ENCODE measurements at regions not wholly inside any gene's neighbourhood (a gene's known extent, or its start where the extent isn't known, plus 50 kb on each side); places are given as distances from the start of the nearest gene placed in this dataset.
"Not testable (repeated sequence)": the region's sequence is repeated elsewhere in the genome, so short reads cannot be mapped to it uniquely, and the experiment has no call there.

DNA sequence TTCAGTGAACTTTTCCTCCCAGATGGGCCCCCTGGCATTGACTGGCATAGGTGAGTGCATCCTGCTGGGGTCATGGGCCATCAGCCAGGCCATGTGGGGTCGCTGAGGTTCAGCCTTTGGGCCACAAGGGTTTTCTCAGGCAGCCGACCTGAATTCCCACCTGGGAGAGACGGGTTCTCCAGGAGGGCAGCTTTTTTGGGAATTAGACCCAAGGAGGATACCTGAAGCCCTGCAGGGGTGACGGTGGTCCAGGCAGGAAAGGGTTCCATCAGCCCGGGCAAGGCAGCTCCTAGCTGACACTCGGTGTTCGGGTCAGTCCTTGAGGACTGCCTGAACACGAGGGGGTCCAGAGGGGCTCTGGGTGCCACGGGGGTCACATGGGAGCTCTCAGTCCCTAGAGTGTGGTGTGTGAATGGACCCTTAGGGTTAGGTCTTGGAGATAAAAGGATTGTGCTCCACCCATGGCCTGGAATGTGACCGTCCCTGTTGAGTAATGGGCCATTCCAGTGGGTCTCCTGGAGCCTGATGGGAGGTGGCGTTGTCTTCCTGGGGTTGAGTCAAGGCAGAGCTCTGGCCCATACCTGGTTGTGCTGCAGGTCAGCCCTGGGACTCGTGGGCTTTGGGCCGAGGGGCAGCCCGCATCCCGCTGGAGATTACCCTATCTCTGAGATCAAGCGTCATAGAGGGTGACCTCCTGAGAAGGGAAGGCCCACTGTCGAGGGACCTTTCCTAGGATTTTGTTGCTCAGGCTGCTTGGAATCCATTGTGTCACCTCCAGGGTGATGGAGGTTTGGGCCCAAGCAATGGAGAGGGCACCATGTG lies 192.8 kb downstream of the UBE3A start:
- no peaks in the 10 kb centered on the region for H3K4me1 Mint-ChIP-seq (ENCODE audit: low read depth)
- H3K9me3 Mint-ChIP-seq (ENCODE audit: low read depth), result peaks cover 10% of the 10 kb centered on the region
- peaks cover 2% of the 10 kb centered on the region for H3K36me3 Mint-ChIP-seq (ENCODE audit: insufficient read depth)
- H3K4me3 Mint-ChIP-seq (ENCODE audit: low read depth), result no peak overlapping the region
- H3K27me3 Mint-ChIP-seq, result no peaks in the 10 kb centered on the region
- no peak for DNase-seq (ENCODE audit: low spot score, unreplicated experiment)
- no peak overlapping the region for H3K27ac Mint-ChIP-seq
- no peak for TF ChIP-seq CTCF (IDR thresholded peaks at IDR 0.05; ENCODE audit: unreplicated experiment)

GRCh38 chr15:25246641-25247406 lies 192.0 kb downstream of the UBE3A start:
- Mint-ChIP-seq H3K27ac (no peak overlapping the region), H3K4me3 (ENCODE audit: low read depth) (no peak overlapping the region), H3K4me1 (ENCODE audit: low read depth) (no peaks in the 10 kb centered on the region), H3K9me3 (ENCODE audit: low read depth) (peaks cover 10% of the 10 kb centered on the region), H3K27me3 (no peaks in the 10 kb centered on the region), H3K36me3 (ENCODE audit: insufficient read depth) (peaks cover 2% of the 10 kb centered on the region)
- DNase-seq (ENCODE audit: low spot score, unreplicated experiment), result peak; percentile 8
- TF ChIP-seq CTCF (IDR thresholded peaks at IDR 0.05; ENCODE audit: unreplicated experiment), result no peak

DNA sequence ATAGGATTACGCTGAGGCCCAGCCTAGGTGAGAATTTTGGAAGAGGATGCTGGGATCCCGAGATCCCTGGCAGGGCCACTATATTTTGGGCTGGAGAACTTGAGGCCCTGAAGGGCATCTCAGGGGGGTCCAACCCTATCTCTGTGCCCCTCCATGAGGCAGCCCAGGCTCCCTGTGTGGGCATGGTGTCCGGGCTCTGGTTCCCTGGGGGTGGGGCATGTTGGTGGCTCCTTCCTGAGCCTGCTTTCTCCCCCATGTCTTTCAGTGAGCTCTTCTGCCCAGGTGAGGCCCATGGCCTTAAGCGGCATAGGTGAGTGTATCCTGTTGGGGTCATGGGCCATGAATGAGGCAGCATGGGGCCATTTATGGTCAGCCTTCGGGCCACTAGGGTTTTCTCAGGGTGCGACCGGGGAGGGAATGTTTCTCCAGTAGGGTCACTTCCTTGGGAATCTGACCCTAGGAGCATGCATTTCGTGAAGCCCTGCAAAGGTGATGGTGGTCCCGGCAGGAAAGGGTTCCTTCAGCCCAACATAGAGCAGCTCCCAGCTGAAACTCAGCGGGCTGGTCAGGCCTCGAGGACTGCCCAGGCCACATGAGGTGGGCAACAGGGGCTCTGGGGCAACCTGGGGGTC lies 191.3 kb downstream of the UBE3A start:
- Mint-ChIP-seq H3K9me3 (ENCODE audit: low read depth) (peaks cover 15% of the 10 kb centered on the region), H3K4me1 (ENCODE audit: low read depth) (no peaks in the 10 kb centered on the region)
- no peak for TF ChIP-seq CTCF (IDR thresholded peaks at IDR 0.05; ENCODE audit: unreplicated experiment)

GRCh38 chr15:25248087-25248486 lies 190.7 kb downstream of the UBE3A start:
- not testable (repeated sequence) for H3K27ac Mint-ChIP-seq; DNase-seq (ENCODE audit: low spot score, unreplicated experiment); H3K4me3 Mint-ChIP-seq (ENCODE audit: low read depth); H3K4me1 Mint-ChIP-seq (ENCODE audit: low read depth); H3K36me3 Mint-ChIP-seq (ENCODE audit: insufficient read depth); H3K27me3 Mint-ChIP-seq
- peaks cover 18% of the 10 kb centered on the region for H3K9me3 Mint-ChIP-seq (ENCODE audit: low read depth)

More for the DNA sequence above, 191.3 kb downstream of the UBE3A start:
- peaks cover 2% of the 10 kb centered on the region for H3K36me3 Mint-ChIP-seq (ENCODE audit: insufficient read depth)
- no peak overlapping the region for H3K4me3 Mint-ChIP-seq (ENCODE audit: low read depth)
- no peak for DNase-seq (ENCODE audit: low spot score, unreplicated experiment)
- H3K27ac Mint-ChIP-seq, result no peak overlapping the region
- no peaks in the 10 kb centered on the region for H3K27me3 Mint-ChIP-seq

GRCh38 chr15:25248583-25249235 lies 190.1 kb downstream of the UBE3A start:
- H3K27ac Mint-ChIP-seq, result no peak overlapping the region
- H3K4me3 Mint-ChIP-seq (ENCODE audit: low read depth), result no peak overlapping the region
- H3K9me3 Mint-ChIP-seq (ENCODE audit: low read depth), result peaks cover 19% of the 10 kb centered on the region
- DNase-seq (ENCODE audit: low spot score, unreplicated experiment), result peak; percentile 4
- H3K4me1 Mint-ChIP-seq (ENCODE audit: low read depth), result no peaks in the 10 kb centered on the region
- peaks cover 2% of the 10 kb centered on the region for H3K36me3 Mint-ChIP-seq (ENCODE audit: insufficient read depth)
- TF ChIP-seq CTCF (IDR thresholded peaks at IDR 0.05; ENCODE audit: unreplicated experiment), result no peak
- no peaks in the 10 kb centered on the region for H3K27me3 Mint-ChIP-seq

Data from progenitor cell of endocrine pancreas (in vitro differentiated cells).